Superior temporal gyrus (tissue), 1 donor: ENCODE measurements at regions not wholly inside any gene's neighbourhood (a gene's known extent, or its start where the extent isn't known, plus 50 kb on each side); places are given as distances from the start of the nearest gene placed in this dataset.
"Not testable (repeated sequence)": the region's sequence is repeated elsewhere in the genome, so short reads cannot be mapped to it uniquely, and the experiment has no call there.

Source experiments
- DNase-seq: peaks from one replicate; pipeline ENCODE4 v3.0.0-alpha.2; 2016; ENCODE audit errors: extremely low spot score

DNA sequence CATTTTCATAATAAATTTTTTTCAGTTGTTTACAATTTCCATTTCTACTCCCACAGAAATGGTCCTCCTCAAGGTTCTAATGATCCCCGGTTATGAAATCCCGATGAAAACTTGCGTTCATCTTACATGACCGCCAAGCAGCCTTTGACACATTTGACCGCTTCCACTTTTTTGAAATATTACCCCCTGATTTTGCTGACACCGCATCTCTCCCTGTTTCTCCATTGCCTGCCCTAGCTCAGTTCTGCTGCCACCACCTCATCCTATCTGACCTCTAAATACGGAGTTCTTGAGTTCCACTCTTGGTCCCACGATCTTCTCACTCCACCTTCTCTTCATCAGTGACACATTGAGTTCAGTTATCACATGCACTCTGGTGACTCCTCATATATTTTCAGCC is 74.1 kb downstream of the SLC35B3 start:
- no peak for DNase-seq

DNA sequence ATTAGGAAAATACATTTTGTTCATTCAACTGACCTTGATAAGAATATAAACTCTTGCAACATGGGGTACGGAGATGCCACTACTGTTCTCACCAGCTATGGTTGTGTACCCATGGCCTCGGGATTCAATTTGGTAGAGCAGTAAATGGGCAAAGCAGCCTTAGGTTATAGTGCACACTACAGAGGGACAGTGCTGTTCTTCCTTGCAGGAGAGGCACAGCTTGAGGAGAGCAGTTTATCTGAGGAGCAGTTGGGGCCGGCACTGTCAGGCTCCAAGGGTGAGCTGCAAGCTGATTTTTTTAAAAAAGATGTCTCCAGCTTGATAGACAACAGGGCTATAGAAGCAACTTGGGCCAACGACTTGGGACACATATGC is 82.4 kb downstream of the SLC35B3 start:
- no peak for DNase-seq

DNA sequence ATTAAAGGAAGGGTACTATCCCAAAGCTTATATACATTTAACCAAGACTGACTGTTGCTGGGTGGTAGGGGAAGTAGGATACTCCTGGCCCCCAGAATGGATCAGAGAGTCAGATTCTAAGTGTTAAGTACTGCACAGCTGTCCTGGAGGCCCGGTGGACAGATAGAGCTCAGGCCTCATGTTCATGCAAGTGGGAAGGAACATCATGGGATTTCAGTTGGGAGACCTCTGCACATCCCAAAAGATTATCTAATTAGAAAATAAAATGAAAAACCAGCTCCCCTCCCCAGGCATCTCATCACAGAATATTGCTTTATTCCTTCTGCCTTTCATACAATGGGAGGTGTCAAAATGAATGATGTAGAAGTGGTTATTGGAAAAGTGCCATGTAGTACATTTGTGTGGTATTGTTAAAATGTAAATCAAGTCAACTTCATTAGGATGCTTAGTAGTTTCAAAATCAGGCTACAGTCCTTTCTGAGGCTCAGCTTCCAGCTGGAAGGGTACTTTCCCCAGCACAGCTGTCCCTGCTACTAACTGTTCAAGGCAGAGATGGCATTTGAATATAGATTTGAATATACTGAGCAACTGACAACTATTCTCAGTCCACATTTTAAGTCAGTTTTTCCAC is 82.9 kb downstream of the SLC35B3 start:
- DNase-seq, result no peak

DNA sequence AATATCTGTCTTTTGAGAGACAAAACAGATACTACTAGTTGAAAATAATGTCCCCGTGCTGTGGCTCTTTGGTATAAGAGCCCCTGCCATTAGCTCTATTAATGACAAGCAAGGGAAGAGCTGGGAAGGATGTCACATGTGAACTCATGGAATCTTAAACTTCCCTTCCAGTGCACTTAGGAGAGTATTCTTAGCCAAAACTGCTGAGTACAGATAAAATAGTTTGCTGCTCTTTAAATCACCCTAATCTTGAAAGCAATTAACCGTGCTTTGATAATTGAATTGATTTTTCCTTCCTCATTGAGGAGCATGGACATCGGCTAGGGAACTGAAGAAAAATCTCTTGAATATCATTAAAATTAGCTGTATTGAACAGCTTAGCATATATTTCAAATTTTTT is 91.7 kb downstream of the SLC35B3 start:
- no peak for DNase-seq

DNA sequence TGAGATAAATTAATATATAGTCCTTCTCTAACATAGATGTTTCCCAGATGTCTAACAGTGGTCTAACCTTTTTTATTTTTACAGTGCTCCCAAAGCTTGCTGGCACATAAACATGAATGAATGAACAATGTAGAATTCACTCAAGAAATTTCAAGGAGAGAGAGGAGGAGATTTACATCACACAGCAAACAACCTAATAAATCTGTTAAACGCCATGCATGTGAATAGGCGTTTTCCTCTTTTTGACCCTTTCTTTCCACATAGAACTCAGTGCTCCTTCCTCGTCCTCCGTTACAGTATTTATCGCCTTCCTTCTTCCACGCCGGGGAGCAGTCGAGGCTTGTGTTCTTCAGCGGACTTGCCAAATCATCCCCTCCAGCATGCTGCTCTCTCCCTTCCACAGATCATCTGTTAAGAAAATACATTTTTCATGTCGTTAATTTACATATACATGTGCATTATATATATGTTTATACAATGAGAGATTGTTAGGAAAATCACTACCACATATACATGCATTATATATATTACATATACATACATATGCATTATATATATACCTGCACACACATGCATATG is 93.0 kb downstream of the SLC35B3 start:
- DNase-seq, result no peak

DNA sequence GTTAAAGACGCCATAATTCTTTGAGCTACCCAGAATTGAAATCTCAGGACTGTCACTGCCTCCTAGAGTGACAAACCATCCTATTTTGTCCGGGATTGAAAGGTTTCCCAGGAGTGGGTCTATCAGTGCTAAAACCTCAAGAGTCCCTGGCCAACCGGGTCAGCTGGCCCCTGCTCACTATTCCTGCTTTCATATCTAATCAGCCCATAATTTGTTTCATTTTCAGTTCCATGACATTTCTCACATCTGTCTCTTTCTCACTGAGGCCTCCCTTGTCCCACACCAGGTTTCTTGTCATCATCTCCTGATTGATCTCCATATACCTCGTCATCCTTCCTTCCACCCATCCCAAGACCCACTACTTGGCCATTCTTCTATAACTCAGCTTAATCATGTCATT is 98.2 kb downstream of the SLC35B3 start:
- no peak for DNase-seq

DNA sequence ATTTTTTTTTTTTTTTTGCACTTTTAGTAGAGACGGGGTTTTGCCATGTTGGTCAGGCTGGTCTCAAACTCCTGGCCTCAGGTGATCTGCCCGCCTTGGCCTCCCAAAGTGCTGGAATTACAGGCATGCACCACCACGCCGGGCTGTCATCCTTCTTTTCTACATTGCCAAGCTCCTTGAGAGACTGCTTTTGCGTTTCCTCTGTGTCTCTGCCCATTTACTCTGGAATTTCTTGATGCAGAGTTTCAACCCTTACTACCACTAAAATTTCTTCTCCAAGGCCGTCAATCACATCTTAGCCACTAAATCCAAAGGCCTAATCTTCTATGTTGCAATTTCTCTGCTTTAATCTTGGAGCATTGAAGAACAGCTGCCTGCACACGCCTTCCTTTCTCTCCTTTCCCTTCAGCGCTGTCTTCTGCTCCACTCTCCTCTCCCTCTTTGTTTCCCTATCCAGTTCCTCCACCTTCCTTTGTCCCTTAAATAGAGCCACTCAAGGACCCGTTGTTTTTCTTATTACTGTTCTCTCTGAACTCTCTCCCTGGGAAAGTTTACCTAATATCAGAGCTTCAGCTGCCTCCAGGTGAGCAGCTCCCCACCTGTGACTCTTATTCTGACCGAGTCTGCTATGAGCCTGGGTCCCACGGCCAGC is 98.8 kb downstream of the SLC35B3 start:
- no peak for DNase-seq

DNA sequence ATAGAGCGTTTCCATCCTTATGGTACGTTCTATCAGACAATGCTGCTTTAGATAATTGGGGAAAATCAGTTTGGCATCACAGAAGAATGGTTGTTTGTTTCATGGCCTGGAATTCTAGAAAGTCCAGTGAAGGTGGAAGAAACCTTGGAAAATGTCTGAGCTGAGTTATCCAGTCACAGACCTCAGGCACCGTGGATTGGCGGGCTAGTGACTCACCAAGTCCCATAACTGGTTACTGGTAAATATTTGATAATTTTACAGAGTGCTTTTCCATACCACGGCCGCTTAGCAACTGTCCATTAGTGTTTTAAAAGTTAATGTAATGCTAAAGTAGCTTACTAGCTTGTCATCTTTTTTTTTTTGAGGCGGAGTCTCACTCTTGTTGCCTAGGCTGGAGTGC is 99.4 kb downstream of the SLC35B3 start:
- no peak for DNase-seq

DNA sequence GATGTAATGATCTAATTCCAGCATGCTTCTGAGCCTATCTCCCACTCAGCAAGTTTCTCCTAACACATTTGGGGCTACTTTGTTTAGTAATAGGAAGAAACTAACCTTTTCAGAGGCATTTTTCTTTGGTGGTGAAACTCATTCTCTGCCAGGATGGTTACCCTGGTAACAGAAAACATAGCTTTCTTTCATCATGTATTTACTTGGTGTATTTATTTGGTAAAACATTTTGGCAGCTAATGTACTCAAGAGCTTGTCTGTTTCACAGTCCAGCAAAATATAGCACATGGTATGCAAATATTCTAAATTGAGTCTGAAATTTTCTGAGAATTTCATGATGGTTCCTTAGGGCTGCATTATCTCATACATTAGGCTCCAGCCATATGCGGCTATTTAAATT is 100.0 kb downstream of the SLC35B3 start:
- no peak for DNase-seq

DNA sequence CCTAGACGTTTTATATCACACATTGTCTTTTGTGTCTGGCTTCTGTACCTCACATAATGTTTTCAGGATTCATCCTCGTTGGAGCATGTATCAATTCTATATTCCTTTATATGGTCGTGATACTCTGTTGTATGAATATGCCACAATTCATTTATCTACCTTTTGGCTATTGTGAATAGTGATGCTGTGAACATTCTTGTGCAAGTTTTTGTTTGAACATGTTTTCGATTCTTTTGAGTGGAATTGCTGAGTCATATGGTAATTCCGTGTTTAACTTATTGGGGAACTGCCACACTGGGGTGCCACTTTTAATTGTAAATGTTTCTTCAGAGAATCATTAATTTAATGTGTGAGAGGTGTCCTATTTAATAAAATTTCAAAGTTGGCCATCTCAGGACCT is 101.2 kb downstream of the SLC35B3 start:
- DNase-seq, result no peak

DNA sequence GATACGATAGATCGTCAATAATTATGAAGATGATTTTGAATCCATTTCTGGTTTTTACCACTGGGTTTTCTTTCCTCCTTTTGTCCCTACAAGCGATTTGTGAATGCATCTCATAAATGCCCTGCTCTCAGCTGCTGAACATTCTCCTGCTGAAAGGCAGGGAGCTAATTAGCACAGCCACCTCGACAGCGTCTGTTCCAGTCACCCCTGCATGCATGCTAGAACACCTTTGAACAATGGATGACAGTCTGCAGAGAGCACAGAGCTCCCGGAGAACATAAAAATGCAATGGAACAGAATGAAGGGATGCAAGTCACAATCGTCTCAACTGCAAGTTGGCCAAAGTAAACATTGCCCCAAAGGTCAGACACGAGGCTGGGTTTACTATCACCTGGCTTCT is 105.8 kb downstream of the SLC35B3 start:
- no peak for DNase-seq

DNA sequence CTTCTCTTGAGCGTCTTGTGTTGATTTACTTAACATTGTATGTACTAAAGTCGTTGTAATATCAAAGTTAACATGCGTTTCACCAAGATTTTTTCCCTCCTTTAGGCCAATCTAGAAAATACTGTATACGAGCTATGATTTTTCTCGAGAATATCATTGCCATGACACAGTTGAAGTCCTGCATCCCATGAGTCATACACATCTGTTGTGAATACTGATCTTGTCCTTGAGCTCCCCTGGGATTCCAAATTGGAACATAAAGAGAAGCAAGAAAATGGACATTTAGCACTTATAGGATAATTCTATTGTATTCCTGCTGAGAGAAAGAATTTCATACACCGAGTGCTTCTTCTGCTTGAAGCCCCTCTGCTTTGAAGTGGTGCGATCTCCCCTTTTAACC is 109.6 kb downstream of the SLC35B3 start:
- no peak for DNase-seq

DNA sequence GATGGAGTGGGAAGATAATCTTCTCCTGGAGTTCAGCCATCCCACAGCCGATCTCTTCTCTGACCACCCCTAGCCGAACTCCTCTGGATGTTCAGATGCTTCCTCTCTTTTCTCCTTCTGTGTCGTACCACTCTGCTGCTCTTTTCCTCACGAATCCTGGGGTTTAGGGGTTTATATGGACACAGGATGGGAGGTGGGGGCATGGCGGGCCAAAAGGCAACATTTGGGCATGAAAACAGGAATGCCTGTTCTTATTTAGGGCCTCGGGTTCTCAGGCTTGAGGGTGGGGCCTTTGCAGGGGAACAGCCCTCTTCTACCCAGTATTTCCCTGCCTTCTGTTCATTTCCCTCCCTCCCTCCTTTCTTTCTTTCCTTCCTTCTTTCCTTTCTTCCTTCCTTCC is 112.7 kb downstream of the SLC35B3 start:
- no peak for DNase-seq

DNA sequence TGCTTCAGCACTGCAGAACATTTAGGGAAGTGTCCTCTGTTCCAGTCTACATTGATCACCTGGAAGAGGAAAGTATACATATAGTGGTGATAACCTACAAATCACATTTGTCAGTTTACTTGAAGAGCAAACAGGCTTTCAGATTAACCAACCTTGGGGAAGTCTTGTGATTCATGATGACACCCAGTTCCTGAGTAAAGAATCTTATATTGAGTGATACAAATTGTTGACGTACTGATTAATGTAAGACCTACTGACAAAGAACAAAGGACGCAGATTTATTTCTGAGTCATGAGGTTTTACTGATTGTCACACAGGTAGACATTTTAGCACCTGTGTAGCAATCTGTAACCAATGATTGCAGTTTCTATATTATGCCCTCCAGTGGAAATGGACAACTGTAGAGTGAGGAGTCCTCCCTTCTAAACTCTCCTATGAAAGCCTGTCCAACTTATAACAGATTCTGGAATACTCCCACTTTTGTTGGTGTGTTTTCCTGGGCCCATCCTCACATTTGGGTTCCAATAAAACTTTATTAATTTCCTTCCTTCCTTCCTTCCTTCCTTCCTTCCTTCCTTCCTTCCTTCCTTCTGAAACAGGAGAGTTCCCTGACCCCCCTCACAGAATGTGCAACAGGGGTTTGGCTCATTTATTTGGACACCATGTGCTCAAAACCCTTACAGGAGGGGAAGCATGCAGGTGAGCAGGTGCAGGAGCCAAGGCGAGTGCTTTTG is 113.5 kb downstream of the SLC35B3 start:
- DNase-seq, result no peak

DNA sequence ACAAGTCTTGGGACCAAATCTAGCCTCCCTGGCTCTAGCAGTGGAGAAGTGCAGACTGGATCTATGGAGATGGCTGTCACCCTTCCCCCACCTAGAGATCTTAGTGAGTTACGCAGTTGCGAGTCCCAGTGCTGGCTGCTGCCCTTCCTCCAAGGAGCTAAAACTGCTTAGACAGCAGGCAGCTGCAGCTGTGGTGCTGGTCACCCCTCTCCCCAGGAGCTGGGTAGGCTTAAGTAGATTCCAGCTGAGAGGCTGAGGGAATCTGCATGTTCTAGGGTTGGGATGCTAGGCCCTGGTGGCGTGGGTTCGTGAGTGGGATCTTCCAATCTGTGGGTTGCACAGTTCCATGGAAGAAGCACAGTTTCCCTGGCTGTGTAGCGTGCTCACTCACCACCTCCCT is 120.2 kb downstream of the SLC35B3 start:
- DNase-seq, result no peak

DNA sequence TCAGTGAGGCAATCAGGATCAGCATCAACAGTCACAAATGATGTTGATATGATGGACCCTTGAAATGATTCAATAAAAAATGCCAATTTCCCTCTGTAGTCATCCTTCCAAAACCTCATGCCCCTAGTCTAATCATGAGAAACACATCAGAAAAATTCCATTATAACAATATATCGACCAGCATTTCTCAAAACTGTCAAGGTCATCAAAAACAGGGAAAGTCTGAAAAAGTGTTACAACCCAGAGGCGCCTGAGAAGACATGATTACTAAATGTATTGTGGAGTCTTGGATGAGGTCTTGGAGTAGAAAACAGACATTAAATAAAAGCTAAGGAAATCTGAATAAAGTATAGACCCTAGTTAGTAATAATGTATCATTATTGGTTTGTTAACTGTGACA is 133.8 kb downstream of the SLC35B3 start:
- no peak for DNase-seq

DNA sequence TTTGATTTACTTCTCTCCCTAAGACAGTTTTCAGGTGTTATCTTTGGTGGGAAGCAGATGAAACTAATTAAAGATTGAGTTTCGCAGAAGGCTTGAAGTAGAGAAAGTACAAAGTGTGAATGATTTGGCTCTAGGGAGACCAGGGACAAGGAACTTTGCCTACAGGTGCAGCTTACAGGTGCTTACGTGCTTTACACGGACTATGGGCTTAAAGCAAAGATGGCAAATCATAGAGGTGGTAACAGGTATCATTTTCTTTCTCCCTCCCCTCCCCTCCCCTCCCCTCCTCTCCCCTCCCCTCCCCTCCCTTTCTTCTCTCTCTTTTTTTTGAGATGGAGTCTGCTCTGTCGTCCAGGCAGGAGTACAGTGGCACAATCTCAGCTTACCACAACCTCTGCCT is 136.3 kb downstream of the SLC35B3 start:
- no peak for DNase-seq

DNA sequence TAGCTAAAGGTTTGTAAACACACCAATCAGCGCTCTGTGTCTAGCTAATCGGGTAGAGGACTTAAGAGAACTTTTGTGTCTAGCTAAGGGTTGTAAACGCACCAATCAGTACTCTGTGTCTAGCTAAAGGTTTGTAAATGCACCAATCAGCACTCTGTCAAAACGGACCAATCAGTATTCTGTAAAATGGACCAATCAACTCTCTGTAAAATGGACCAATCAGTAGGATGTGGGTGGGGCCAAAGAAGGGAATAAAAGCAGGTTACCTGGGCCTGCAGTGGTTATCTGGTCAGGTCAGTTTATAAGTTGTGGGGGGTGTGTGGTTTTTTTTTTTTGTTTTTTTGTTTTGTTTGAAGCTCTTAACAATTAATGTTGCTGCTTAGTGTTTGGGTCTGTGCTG is 152.4 kb downstream of the SLC35B3 start:
- not testable (repeated sequence) for DNase-seq

DNA sequence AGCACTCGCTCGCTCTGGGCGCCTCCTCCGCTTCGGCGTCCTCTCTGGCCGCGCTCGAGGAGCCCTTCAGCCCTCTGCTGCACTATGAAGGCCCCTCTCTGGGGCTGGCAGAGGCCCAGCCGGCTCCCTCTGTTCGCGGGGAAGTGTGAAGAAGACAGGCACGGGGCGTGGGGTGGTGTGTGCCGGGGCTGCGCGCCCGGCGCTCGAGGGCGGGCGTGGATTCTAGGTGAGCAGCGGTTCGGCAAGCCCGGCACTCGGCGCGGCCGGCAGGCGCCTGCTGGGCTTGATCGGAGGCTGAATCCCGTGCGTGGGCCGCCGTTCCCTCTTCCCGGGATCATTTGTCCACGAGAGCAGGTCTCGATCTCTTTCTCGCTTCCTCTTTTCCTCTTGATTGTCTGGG is 153.0 kb downstream of the SLC35B3 start:
- no peak for DNase-seq

DNA sequence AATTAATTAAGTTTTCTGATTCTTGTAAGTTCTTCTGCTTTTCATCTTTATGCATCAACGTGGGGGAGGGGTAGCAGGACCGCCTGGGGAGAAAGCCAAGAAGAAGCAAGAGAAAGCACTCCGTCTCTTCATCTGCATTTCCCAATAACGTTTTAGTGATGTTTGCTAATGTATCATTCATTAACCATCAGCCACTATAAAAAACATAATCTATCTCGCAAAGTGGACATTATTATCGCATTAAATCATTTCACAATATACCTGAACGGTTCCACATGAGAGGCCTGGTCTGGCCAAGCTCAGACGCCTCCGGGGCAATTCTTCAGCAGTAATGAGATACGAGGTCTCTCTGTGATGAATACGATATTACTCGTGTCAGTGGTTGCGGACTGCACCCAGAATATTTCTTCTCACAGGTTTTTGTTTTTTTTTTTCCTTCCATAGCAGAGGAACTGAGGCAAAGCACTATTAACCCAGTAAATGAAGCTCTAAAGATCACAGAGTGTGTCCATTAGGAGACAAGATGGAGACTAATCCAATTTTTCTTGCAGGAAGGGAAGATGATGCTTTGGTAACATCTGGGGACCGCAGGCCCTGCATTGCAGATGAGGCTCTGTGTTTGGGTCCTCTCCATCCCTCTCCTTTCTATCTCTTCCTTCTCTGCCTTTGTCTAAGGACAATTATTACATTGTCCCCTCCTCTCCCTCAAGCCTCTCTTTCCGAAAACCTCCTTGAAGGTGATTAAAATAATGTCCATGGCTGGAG is 156.1 kb downstream of the SLC35B3 start:
- DNase-seq, result no peak

DNA sequence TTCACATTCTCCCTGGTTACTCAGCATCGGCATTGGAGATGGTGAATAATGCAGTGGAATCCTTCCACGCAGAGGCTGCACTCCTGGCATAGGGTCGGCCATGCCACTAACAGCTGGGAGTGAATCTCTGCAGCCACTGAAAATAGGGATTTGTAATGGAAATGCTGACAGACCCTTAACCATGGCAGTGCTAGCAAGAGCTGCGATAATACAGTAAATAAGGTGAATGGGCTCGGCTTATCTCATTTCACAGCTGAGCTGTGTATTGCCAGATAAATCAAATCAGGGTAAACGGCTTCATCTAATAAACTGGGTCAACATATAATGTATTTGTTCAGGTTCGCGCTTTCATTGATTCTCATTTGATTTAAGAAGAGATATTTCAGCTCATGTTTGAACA is 156.8 kb downstream of the SLC35B3 start:
- no peak for DNase-seq

DNA sequence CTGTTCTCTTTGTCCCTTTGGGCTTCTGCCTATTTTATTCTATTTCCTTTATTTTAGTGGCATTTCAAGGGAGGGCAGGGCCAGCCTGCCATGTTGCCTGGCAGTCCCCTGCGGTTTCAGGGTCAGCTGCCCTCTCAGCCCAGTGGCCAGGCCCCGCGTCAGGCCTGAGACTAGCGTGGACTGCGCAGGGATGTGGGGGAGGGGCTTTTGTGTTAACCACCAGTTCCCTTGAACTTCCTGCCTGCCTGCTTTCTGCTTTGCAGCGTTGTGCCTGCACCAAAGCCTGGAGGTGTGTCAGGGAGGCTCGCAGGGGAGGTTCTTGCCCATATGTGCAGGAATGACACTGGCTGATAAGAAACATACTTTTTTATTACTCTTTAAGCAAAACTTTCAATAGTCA is 157.6 kb downstream of the SLC35B3 start:
- DNase-seq, result no peak
